ENCODE measurements at regions not wholly inside any gene's neighbourhood (a gene's known extent, or its start where the extent isn't known, plus 50 kb on each side); places are given as distances from the start of the nearest gene placed in this dataset.

GRCh38 chr19:30304540-30304939 lies 67.6 kb upstream of the ZNF536 start:
- ChIA-PET POLR2A (no interaction called here), CTCF (no interaction called here)
- no peak overlapping the region for H3K4me3 ChIP-seq (ENCODE audit: low read depth, low read length)
- no peak for DNase-seq (ENCODE audit: low read depth, low spot score)
- TF ChIP-seq, protein P1, sequence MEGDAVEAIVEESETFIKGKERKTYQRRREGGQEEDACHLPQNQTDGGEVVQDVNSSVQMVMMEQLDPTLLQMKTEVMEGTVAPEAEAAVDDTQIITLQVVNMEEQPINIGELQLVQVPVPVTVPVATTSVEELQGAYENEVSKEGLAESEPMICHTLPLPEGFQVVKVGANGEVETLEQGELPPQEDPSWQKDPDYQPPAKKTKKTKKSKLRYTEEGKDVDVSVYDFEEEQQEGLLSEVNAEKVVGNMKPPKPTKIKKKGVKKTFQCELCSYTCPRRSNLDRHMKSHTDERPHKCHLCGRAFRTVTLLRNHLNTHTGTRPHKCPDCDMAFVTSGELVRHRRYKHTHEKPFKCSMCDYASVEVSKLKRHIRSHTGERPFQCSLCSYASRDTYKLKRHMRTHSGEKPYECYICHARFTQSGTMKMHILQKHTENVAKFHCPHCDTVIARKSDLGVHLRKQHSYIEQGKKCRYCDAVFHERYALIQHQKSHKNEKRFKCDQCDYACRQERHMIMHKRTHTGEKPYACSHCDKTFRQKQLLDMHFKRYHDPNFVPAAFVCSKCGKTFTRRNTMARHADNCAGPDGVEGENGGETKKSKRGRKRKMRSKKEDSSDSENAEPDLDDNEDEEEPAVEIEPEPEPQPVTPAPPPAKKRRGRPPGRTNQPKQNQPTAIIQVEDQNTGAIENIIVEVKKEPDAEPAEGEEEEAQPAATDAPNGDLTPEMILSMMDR (IDR thresholded peaks at IDR 0.05; ENCODE audit: insufficient read depth, low read length, missing control alignments) = no peak

- ChIA-PET POLR2A (no interaction called here), CTCF (no interaction called here)
- no peak for DNase-seq (ENCODE audit: low read depth, low spot score)
- TF ChIP-seq, protein P1 (IDR thresholded peaks at IDR 0.05; ENCODE audit: insufficient read depth, low read length, missing control alignments) = no peak
- H3K4me3 ChIP-seq (ENCODE audit: low read depth, low read length) = no peak overlapping the region
Observed at GRCh38 chr19:30305346-30306060, 66.7 kb upstream of the ZNF536 start.

DNA sequence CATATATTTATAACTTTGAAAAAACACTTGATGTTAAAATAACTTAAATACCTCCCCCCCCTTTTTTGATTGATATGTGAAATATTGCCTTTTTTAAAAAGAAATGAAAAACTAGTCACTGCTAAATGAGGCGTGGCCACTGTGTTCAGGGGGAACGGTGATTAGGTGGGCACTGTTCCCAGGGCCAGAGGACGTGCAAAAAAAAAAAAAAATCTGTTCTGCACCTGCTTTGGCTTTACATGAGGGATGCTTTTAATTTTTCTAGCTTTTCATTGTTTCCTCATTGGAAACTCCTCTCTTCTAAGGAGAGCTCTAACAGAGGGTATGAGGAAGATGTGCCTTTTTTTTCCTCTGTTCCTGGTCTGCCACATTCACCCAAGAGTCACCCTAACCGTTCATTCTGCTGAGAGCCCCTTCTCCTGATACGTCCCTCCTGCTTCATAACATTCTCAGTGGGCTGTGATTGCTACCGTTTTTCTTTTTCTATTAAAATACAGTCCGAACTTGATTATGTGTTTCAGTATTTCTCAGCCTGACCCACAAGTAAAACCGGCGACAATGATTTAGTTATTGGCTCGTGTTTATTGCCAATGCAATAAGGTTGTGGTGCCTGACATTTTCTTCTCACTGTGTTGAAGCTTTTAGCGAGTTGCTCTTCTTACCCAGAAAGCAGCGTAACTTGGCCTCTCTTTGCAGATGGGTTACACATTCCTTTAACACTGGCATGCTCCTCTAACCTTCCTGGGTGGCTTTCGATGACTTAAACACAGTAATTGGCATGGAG lies 64.8 kb upstream of the ZNF536 start:
- POLR2A ChIA-PET = no interaction called here
- CTCF ChIA-PET = no interaction called here
- DNase-seq (ENCODE audit: low read depth, low spot score) = no peak
- TF ChIP-seq, protein P1 (IDR thresholded peaks at IDR 0.05; ENCODE audit: insufficient read depth, low read length, missing control alignments) = no peak
- H3K4me3 ChIP-seq (ENCODE audit: low read depth, low read length) = no peak overlapping the region

- ChIA-PET CTCF (no interaction called here), POLR2A (no interaction called here)
- no peak overlapping the region for H3K4me3 ChIP-seq (ENCODE audit: low read depth, low read length)
- no peak for DNase-seq (ENCODE audit: low read depth, low spot score)
- TF ChIP-seq, protein P1 (IDR thresholded peaks at IDR 0.05; ENCODE audit: insufficient read depth, low read length, missing control alignments) = no peak
Observed at GRCh38 chr19:30309176-30309575, 63.0 kb upstream of the ZNF536 start.

GRCh38 chr19:30309905-30310601 lies 62.1 kb upstream of the ZNF536 start:
- CTCF ChIA-PET = no interaction called here
- TF ChIP-seq, protein P1 (IDR thresholded peaks at IDR 0.05; ENCODE audit: insufficient read depth, low read length, missing control alignments) = no peak
- no peak overlapping the region for H3K4me3 ChIP-seq (ENCODE audit: low read depth, low read length)
- no peak for DNase-seq (ENCODE audit: low read depth, low spot score)
- POLR2A ChIA-PET = no interaction called here
